HG03280 (cell line): ENCODE measurements at regions not wholly inside any gene's neighbourhood (a gene's known extent, or its start where the extent isn't known, plus 50 kb on each side); places are given as distances from the start of the nearest gene placed in this dataset.
"Not testable (repeated sequence)": the region's sequence is repeated elsewhere in the genome, so short reads cannot be mapped to it uniquely, and the experiment has no call there.

Experiments
- ATAC-seq: cut with Tn5 transposase; IDR thresholded peaks from one replicate; pipeline ENCODE4 v1.9.1; 2021; ENCODE audit warnings: mild to moderate bottlenecking, moderate library complexity; ENCODE audit not compliant: unreplicated experiment

- no peak for ATAC-seq
Measured at GRCh38 chr3:161599697-161600096, 103.1 kb downstream of the OTOL1 start.

DNA sequence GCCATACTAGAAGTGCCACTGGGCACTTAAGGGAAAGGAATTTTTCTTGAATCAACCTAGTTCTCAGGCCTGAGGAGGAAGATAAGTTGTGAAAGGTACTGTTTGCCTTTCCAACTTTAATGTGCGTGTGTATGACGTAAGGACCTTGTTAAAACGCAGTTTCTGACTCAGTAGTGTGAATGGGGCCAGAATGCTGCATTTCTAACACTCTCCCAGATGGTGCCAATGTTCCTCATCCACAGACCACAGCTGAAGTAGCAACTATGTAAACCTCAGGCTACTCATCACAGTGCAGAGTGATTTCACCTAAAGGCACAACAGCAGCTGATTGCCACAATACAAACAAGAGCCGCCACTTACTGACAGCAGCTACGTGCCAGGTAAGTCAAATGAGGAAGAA, 103.6 kb downstream of the OTOL1 start:
- no peak for ATAC-seq

DNA sequence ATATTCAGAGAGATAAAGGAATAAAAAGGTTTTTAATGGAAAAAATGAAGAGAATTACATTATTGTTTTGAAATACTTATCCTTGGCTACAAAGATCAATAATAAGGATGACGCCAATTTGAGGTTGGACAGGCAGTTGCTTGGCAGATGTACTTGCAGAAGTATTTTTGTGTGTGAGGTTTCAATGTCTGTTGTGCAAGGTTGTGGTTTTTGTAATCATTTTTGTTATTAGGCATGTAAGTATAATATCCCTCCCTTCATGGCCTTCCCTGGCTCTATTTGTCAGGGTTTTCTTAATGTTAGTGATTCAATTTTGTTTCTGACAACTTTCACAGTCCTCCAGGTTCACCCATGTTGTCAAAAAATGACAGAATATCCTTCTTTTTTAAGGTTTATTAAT, 105.9 kb downstream of the OTOL1 start:
- no peak for ATAC-seq

GRCh38 chr3:161602918-161603317, 106.3 kb downstream of the OTOL1 start:
- no peak for ATAC-seq

DNA sequence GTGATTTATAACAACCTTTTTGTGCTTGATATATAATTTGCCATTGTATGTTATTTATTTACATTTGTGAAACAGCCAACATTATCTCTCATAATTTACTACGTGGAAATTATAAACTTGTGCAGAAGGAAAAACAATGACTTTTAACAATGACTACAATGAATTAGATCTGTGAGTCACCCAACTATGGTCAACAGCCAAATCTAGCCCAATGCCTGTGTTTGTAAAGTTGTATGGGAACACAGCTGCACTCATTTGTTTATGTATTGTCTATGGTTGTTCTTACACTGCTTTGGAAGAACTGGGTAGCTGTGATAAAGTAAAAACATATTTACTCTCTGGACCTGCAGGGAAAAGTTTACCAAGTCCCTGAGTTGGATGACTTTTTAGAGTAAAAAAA, 110.4 kb downstream of the OTOL1 start:
- no peak for ATAC-seq

- no peak for ATAC-seq
Measured at GRCh38 chr3:161619351-161619750, 122.7 kb downstream of the OTOL1 start.

- no peak for ATAC-seq
Measured at GRCh38 chr3:161630794-161631193, 134.2 kb downstream of the OTOL1 start.

DNA sequence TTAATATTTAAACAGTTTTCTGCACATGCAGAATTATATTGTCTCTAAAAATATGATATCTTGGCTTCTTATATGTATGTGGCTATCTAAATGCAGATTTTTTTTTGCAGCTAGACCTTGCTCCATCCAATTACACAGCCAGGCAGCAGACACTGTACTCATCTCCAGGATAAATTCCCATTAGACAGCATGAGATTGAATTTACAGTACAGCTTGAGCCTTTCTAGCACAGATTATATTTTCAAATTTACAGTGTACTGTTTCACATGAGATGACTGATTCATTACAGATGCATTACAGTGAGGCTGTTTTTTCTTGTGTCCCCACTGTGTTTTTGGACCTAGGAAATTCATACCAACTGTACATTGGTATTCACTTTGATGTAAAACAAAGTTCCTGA, 134.9 kb downstream of the OTOL1 start:
- ATAC-seq: no peak

- no peak for ATAC-seq
Measured at GRCh38 chr3:161637559-161637958, 141.0 kb downstream of the OTOL1 start.

GRCh38 chr3:161639095-161639494, 142.5 kb downstream of the OTOL1 start:
- not testable (repeated sequence) for ATAC-seq

DNA sequence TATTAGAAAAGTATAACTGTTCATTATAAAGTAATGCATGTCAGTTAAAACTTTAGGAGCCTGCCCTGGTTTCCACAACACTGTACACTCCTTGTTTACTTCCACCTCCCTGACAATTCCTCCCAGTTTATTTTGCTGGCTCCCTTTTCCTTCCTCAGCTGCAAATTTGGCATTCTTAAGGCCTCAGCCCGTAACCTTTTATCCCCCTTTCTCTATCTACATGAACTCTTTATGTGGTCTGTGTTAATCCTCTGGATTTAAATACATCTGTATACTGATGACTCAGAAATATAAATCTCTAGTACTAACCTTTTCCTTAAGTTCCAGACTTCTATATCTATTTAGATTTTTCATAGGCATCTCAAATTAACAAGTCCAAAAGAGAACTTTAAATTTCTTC, 143.6 kb downstream of the OTOL1 start:
- no peak for ATAC-seq

DNA sequence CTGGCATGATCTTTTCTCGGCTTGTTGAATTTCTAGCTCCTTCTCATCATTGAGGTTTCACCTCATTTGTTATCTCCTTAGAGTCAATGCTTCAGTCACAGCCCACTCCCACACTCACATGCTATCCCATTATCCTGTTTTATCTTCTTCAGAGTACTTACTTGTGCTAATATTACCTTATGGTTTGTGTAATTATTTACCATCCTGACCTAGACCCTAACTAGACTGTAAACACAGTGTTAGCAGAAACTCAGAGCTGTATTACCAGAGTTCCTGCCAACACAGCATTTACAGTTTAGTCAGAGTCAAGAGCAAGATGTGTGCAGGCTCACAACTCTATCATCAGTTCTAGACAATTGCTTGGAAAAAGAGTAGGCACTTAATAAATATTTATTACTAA, 144.7 kb downstream of the OTOL1 start:
- no peak for ATAC-seq

DNA sequence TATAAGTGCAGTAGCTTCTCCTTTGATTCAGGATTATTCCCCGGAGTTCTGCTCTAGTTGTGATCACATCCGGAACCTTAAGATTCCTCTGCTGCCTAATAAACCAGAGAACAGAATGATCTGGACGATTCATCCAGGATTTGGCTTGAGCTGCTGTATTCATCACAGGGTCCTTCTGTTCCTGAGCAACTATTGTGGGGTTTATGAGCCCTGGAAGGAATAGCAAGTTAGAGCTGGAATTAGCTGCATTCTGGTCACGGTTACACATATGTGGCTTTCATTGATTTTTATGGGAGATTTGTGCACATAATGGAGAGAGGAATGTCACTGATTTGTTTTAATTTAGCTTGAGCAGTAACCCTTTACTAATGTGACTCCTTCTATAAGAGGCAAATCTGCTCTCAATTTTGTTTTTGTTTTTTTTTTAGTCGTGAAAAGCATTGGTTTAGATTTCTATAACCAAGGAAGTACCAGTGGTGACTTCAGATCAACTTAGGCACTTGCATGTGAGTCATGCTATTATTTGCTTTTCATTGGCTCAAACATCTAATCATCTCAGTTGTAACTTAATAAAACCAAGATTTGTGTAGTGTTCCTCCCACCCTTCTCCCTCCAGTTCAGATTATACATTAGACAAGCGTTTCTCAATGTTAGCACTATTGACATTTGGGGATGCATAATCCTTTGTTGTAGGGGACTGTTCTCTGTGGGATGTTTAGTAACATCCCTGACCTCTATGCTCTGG, 148.5 kb downstream of the OTOL1 start:
- ATAC-seq: no peak

- ATAC-seq: no peak
Measured at GRCh38 chr3:161647936-161648470, 151.4 kb downstream of the OTOL1 start.

DNA sequence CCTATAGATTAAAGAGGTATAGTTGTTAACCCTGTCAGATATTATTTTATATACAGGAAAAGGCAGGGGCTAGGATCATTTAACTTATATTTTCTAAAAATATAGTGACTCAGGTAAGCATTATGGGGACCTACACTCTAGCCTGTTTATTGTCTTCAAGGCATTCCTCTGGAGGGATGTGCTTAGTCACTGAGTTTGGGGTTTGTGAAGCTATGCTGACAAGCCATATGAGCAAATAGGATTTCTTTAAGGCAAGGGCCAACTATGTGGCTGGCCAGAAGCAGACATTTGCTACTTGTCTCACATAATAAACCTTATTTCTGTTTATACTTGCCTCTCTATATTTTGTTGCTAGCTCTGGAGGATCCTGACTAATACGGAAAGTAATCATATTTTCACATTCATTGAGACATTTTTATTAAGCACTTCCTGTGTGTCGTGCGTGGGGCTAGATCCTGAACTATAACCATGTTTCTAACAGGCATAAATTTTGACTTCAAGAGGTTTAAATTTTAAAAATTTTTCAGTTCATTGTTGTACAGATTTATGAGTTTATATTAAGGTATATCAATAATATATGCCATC, 153.4 kb downstream of the OTOL1 start:
- no peak for ATAC-seq

GRCh38 chr3:161657786-161658185, 161.2 kb downstream of the OTOL1 start:
- no peak for ATAC-seq

DNA sequence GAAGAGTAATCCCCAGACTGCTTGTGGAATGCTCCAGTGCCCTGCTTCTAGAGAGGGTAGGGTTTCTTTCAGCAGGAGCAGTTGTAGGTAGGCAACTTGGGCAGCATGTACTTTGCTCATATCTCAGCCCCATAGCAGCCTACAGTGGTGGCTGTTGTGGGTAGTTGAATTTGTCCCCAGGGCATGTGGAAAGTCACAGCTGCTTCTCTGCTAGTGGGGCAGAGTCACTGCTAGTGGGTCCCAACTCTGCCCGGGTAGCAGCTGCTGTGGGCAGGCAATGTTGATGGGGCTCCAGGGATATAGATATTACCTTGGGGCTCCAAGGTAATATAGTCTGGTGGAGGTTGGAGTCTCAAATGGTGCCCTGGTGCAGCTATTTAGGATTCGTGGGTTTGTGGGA, 174.5 kb downstream of the OTOL1 start:
- ATAC-seq: no peak

DNA sequence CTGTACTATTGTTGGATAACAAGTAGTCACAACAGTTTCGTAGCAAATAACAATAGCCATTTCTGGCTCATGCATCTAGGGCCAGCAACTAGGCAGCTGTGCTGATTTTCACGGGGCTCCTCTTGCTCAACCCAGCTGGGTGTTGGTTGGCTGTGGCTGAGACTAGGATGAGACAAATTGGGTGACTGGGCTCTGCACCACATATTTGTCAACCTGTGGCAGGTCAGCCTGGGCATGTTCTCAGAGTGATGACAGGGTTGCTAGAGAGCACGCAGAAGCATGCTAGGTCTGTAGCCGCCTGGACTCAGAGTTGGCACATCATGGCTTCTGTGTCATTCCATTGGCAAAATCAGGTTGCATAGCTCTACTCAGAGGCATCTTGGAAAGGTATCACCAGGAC, 175.9 kb downstream of the OTOL1 start:
- ATAC-seq: no peak

DNA sequence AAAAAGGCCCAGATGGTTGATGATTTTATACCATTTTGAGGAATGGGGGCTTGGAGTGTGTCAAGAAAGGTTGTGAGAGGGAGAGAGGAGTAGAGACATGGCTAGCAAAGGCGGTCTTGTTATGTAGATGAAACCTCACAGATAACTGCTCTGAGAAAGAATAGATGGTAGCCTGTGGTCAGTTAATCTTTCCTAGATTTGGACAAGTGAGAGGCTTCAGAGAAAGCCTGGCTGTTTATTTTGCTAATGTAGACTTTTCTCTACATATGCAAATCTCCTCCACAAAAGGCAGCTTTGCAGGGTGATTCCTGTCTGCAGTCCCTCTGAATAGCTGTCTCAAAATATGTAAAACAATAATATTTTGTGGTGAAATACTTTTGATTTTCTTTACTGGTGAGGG, 177.3 kb downstream of the OTOL1 start:
- no peak for ATAC-seq

DNA sequence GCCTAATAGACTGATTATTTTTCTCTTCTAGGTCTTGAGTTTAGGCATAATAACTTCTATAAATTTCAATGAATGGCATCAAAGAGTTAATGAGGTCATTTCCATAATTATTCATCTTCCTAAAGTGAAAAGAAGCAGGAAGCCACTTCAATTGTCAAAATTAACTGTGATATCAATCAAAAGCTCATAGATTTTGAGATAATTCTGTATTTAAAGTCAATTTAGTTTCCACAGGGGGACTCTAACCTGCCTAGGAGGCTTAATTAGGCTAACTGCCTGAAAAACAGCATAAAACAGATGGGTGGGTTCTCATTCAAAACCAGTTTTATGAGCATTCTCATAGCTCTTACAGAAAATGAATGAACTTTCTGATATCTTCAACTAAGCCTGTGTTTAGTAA, 177.8 kb downstream of the OTOL1 start:
- ATAC-seq: no peak

DNA sequence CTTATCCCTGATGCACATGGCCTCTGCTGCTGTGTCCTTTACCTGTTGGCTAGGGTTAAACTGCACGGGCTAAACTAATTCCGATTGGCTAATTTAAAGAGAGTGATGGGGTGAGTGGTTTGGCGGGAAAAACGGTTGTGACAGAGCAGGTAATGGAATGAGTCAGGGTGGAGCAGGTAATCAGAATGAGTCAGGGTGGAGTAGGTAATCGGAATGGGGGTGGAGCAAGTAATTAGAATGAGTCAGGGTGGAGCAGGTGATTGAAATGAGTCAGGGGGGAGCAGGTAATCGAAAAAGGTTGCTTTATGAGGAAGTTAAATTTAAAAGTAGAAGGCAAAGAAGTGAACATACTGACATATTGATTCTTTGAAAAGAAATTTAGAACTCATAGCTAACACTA, 185.2 kb downstream of the OTOL1 start:
- ATAC-seq: not testable (repeated sequence)

DNA sequence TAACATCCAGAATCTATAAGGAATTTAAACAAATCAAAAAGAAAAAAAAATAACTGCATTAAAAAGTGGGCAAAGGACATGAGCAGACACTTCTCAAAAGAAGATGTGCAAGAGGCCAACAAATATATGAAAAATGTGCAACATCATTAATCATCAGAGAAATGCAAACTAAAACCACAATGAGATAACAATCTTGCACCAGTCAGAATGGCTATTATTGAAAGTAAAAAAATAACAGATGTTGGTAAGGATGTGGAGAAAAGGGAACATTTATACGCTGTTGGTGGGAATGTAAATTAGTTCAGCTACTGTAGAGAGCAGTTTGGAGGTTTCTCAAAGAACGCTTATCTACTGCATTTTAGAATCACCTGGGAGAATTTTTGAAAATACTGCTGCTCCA, 186.1 kb downstream of the OTOL1 start:
- no peak for ATAC-seq
